Heart right ventricle (tissue), 16 donors: ENCODE measurements at regions not wholly inside any gene's neighbourhood (a gene's known extent, or its start where the extent isn't known, plus 50 kb on each side); places are given as distances from the start of the nearest gene placed in this dataset.

ENCODE experiments used
- ATAC-seq, 8 donors: fragments of 200-7000 bp; cut with Tn5 transposase; one replicate each; pipeline ENCODE4 v1.9.1; 2020; ENCODE audit warnings: mild to moderate bottlenecking in 8 of 8, moderate library complexity in 8 of 8, moderate number of reproducible peaks in 1 of 8
- DNase-seq, 2 donors: peaks; one replicate each; pipeline ENCODE4 v3.0.0-alpha.2; 2020
- H3K27ac ChIP-seq, 10 donors: fragments of 200-600 bp; sonication (generic) in 2 of 10; one replicate each; pipeline versions ENCODE4 v1.5.0 to v1.8.0; 2020 to 2022; ENCODE audit warnings: mild to moderate bottlenecking in 3 of 10
- H3K27me3 ChIP-seq, 7 donors: fragments of 200-600 bp; one replicate each; pipeline ENCODE4 v1.8.0; 2021 to 2022; ENCODE audit warnings: mild to moderate bottlenecking in 2 of 7
- H3K36me3 ChIP-seq, 9 donors: fragments of 200-600 bp; sonication (generic) in 1 of 9; one replicate each; pipeline versions ENCODE4 v1.5.0 to v1.8.0; 2020 to 2022; ENCODE audit warnings: mild to moderate bottlenecking in 2 of 9
- H3K4me1 ChIP-seq, 9 donors: fragments of 200-600 bp; sonication (generic) in 1 of 9; one replicate each; pipeline versions ENCODE4 v1.5.0 to v1.8.0; 2020 to 2022; ENCODE audit warnings: mild to moderate bottlenecking in 4 of 9
- H3K4me3 ChIP-seq, 10 donors: fragments of 200-600 bp; sonication (generic) in 2 of 10; one replicate each; pipeline versions ENCODE4 v1.5.0 to v1.8.0; 2020 to 2022; ENCODE audit warnings: mild to moderate bottlenecking in 7 of 10, moderate library complexity in 2 of 10
- H3K9me3 ChIP-seq, 11 donors: fragments of 200-600 bp in 10 of 11; sonication (generic) in 2 of 11; one replicate each; pipeline versions ENCODE4 v1.5.0 to v1.8.0; 2013 to 2022; ENCODE audit warnings: mild to moderate bottlenecking in 2 of 11, control low read depth in 1 of 11, moderate library complexity in 1 of 11
- WGBS, 2 donors: extraction: QIAGEN DNeasy Blood & Tissue Kit; methylation state at CpG; one replicate each; pipeline ENCODE4 v1.1.7; 2013; ENCODE audit warnings: inconsistent platforms in 1 of 2; 5-methylcytosine and 5-hydroxymethylcytosine counted together
- intact Hi-C, 10 donors: fragments of 100-400 bp; cut with DNase I; formaldehyde crosslinking; loops; one replicate each; pipeline versions ENCODE4 v1.11.1 to v1.14.2; 2022
- TF ChIP-seq, protein P1 (sequence below), 9 donors: fragments of 200-600 bp; sonication (generic) in 2 of 9; IDR thresholded peaks; one replicate each; pipeline versions ENCODE4 v1.5.0 to v1.8.0; 2021 to 2022; ENCODE audit warnings: antibody characterized with exemption in 9 of 9, mild to moderate bottlenecking in 5 of 9, moderate library complexity in 1 of 9
- donor health status: Arrhythmogenic right ventricular cardiomyopathy.
- donor health status: ischemic (EF 13 %, LVEDD 7.1; RV severe dilation, severe dysfunction).
- donor health status: healthy with polysubstance abuse.
- donor health status: DM: no; HTN: yes; CAD: no.
- donor health status: DM: no; HTN: no; CAD: no.
- donor health status: ischemic (EF 25% LVEDD 6.9; RV normal size, moderate dysfunction).
- donor health status: ischemic (EF 25% LVEDD 5.7; RV mildly dilated, moderate dysfunction).
- donor health status: healthy.
- donor health status: DM: yes; HTN: yes; CAD: no.
- donor health status: Ischemic cardiomyopathy.
- donor health status: ischemic (EF 35%, LVEDD 5.7; RV mildly dilated, moderate dysfunction).
- donor health status: nonischemic (EF 11% LVEDD 7.7; RV severe dilation, severe dysfunction).
- donor health status: DM: yes; HTN: yes; CAD: no.
- donor health status: PGD.
- donor health status: ischemic (EF 29% LVEDD 5.4; RV normal size, mild dysfunction).
- donor health status: nonischemic (EF 23%, LVEDD 6.1; RV moderate dilation, normal function).

DNA sequence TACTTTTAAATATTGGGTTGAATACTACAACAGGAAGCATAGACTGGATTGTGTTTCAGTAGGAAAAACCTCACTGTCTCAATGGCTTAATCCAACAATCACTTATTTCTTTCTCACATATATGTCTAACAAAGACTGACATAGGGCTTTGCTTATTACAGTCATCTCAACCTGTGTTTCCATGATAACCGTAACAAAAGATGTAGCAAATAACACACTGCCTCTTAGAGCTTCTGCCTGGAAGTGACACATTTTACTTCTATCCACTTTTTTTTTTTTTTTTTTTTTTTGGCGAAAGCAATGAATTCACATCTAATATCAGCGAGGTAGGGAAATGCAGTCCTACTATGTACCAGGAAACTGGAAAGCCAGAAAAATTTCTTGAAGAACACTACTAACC lies 204.9 kb upstream of the CDKN2B start:
- TF ChIP-seq, protein P1, sequence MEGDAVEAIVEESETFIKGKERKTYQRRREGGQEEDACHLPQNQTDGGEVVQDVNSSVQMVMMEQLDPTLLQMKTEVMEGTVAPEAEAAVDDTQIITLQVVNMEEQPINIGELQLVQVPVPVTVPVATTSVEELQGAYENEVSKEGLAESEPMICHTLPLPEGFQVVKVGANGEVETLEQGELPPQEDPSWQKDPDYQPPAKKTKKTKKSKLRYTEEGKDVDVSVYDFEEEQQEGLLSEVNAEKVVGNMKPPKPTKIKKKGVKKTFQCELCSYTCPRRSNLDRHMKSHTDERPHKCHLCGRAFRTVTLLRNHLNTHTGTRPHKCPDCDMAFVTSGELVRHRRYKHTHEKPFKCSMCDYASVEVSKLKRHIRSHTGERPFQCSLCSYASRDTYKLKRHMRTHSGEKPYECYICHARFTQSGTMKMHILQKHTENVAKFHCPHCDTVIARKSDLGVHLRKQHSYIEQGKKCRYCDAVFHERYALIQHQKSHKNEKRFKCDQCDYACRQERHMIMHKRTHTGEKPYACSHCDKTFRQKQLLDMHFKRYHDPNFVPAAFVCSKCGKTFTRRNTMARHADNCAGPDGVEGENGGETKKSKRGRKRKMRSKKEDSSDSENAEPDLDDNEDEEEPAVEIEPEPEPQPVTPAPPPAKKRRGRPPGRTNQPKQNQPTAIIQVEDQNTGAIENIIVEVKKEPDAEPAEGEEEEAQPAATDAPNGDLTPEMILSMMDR (IDR thresholded peaks at IDR 0.05) = no peak
- no peak for ATAC-seq
- Histone ChIP-seq H3K9me3 (no peaks in the 10 kb centered on the region), H3K4me3 (no peak overlapping the region), H3K36me3 (no peaks in the 10 kb centered on the region), H3K27me3 (peaks cover 0 to 4% (median 0%) of the 10 kb centered on the region in 7 donors), H3K4me1 (peaks cover 0 to 22% (median 4%) of the 10 kb centered on the region in 9 donors), H3K27ac (no peak overlapping the region)
- 94 to 97% methylated on average over 3 of the region's 3 CpGs for WGBS, 2 donors
- intact Hi-C loops = loop anchor here in 2 of 10 donors (10.0 kb wide), 2 partner anchors 49 to 169 kb away; no protein-coding TSS in a partner anchor
- DNase-seq = no peak

DNA sequence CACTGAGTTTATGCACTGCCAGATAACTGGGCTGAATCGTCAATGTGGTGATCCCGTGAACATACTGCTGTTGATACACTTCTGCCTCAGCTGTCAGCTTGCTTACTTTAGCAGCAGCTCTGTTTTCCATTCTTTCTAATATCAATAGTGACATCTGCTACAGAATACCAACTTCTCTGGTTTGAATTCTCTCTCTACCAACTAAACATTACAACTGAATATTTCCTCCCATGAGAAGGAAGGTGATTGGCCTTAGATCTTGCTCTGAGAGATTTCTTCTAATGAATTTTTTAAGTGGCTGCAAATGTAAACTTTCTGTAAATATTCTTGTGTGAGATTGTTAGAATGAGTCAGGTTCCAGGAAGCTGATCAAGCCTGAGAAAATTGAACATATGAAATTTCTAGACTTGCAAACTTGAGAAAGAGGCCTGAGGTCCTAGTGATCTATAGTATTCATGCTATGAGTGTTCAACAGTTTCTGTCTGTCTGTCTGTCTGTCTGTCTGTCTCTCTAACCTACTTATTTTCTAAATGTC lies 205.5 kb upstream of the CDKN2B start:
- Histone ChIP-seq H3K9me3 (no peaks in the 10 kb centered on the region), H3K4me3 (no peak overlapping the region), H3K27ac (no peak overlapping the region), H3K4me1 (peaks cover 0 to 18% (median 4%) of the 10 kb centered on the region in 9 donors), H3K27me3 (peaks cover 0 to 4% (median 0%) of the 10 kb centered on the region in 7 donors), H3K36me3 (no peaks in the 10 kb centered on the region)
- DNase-seq = no peak
- WGBS, 2 donors = 55 to 59% methylated on average over 2 of the region's 2 CpGs
- TF ChIP-seq, protein P1 (IDR thresholded peaks at IDR 0.05) = no peak
- no peak for ATAC-seq
- intact Hi-C loops = loop anchor here in 2 of 10 donors (10.0 kb wide), 2 partner anchors 50 to 170 kb away; no protein-coding TSS in a partner anchor

DNA sequence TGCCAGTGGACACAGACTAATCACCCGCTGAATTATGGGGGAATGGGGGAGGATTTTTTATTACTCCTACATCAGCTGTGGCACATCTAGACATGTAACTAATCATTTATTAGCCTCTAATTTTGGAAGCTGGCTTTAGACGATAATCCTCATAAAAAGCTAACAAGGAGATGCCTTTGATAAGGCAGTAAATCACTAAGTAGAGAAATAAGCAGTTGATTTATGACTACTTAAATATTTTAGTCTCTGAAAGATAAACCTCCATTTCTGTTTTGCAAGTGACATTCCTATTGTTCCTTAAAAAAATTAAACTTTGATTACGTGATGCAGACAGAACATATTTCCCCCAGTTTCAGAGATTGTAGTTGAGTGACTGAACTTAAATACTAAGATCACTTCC lies 206.4 kb upstream of the CDKN2B start:
- intact Hi-C loops = loop anchor here in 2 of 10 donors (10.0 kb wide), 2 partner anchors 51 to 171 kb away; no protein-coding TSS in a partner anchor
- H3K4me1 ChIP-seq = peaks cover 0 to 18% (median 4%) of the 10 kb centered on the region in 9 donors
- WGBS, 2 donors = 78 to 84% methylated on average over 3 of the region's 3 CpGs
- no peak for ATAC-seq
- H3K9me3 ChIP-seq = peaks cover 0 to under 1% (median 0%) of the 10 kb centered on the region in 11 donors
- TF ChIP-seq, protein P1 (IDR thresholded peaks at IDR 0.05) = no peak
- no peak for DNase-seq
- H3K27me3 ChIP-seq = peaks cover 0 to 4% (median 0%) of the 10 kb centered on the region in 7 donors
- no peak overlapping the region for H3K4me3 ChIP-seq
- no peak overlapping the region for H3K27ac ChIP-seq
- no peaks in the 10 kb centered on the region for H3K36me3 ChIP-seq

DNA sequence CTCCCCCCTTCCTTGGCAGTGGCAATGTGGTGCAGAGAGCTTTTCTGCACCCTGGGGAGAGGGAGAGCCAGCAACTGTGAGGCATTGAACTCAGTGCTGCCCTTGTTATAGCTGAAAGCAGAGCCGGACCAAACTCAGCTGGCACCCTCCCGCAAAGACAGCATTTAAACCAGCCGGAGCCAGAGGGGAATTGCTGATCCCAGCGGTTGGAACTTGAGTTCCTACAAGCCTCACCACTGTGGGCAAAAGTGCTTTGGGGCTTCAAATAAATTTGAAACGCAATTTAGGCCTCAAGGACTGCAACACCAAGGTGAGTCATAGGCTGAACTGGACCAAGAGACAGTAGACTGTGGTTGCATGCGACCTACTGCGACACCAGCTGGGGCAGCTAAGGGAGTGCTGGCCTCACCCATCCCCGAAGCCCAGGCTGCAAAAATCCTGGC lies 207.6 kb upstream of the CDKN2B start:
- Histone ChIP-seq H3K36me3 (no peaks in the 10 kb centered on the region), H3K27ac (no peak overlapping the region), H3K4me1 (peaks cover 0 to 8% (median 0%) of the 10 kb centered on the region in 9 donors), H3K27me3 (peaks cover 0 to 4% (median 0%) of the 10 kb centered on the region in 7 donors), H3K9me3 (peaks cover 0 to 12% (median 0%) of the 10 kb centered on the region in 11 donors), H3K4me3 (no peak overlapping the region)
- TF ChIP-seq, protein P1 (IDR thresholded peaks at IDR 0.05) = no peak
- 75% methylated on average over 8 of the region's 8 CpGs for WGBS, 2 donors
- no peak for ATAC-seq
- intact Hi-C loops = loop anchor here in 2 of 10 donors (10.0 kb wide), 2 partner anchors 52 to 172 kb away; no protein-coding TSS in a partner anchor
- no peak for DNase-seq
